Hepatocyte (in vitro differentiated cells): ENCODE measurements at regions not wholly inside any gene's neighbourhood (a gene's known extent, or its start where the extent isn't known, plus 50 kb on each side); places are given as distances from the start of the nearest gene placed in this dataset.

Experiments
- DNase-seq: peaks from one replicate; pipeline ENCODE4 v3.0.0-alpha.2; 2016; ENCODE audit warnings: low spot score
- H2AFZ ChIP-seq: fragments of 200-600 bp; sonication (generic); 2 replicates; pipeline ENCODE4 v1.6.0; 2016; ENCODE audit warnings: antibody characterized with exemption, mild to moderate bottlenecking
- H3K27ac ChIP-seq: fragments of 200-600 bp; sonication (generic); 2 replicates; pipeline ENCODE4 v1.5.1; 2016; ENCODE audit warnings: mild to moderate bottlenecking
- H3K27me3 ChIP-seq: fragments of 200-600 bp; sonication (generic); 2 replicates; pipeline ENCODE4 v1.6.1; 2016
- H3K36me3 ChIP-seq: fragments of 200-600 bp; sonication (generic); replicated peaks from 2 replicates; pipeline ENCODE4 v1.5.1; 2016; ENCODE audit warnings: low read depth; ENCODE audit not compliant: insufficient read depth
- H3K4me1 ChIP-seq: fragments of 200-600 bp; sonication (generic); 2 replicates; pipeline ENCODE4 v1.5.1; 2016; ENCODE audit warnings: mild to moderate bottlenecking, moderate library complexity; ENCODE audit not compliant: insufficient read depth
- H3K4me2 ChIP-seq: fragments of 200-600 bp; sonication (generic); 2 replicates; pipeline ENCODE4 v1.6.0; 2016
- H3K4me3 ChIP-seq: fragments of 200-600 bp; sonication (generic); 2 replicates; pipeline ENCODE4 v1.5.1; 2016; ENCODE audit warnings: mild to moderate bottlenecking
- H3K79me2 ChIP-seq: fragments of 200-600 bp; sonication (generic); 2 replicates; pipeline ENCODE4 v1.6.0; 2017; ENCODE audit warnings: mild to moderate bottlenecking
- H3K9me2 ChIP-seq: fragments of 200-600 bp; sonication (generic); replicated peaks from 2 replicates; pipeline ENCODE4 v1.6.0; 2017; ENCODE audit warnings: mild to moderate bottlenecking; ENCODE audit not compliant: insufficient read depth
- H3K9me3 ChIP-seq: fragments of 200-600 bp; sonication (generic); 2 replicates; pipeline ENCODE4 v1.5.1; 2016; ENCODE audit warnings: low read depth, mild to moderate bottlenecking
- H4K20me1 ChIP-seq: fragments of 200-600 bp; sonication (generic); 2 replicates; pipeline ENCODE4 v1.6.0; 2016; ENCODE audit warnings: mild to moderate bottlenecking; ENCODE audit not compliant: insufficient read depth, poor library complexity, severe bottlenecking
- EZH2 ChIP-seq: fragments of 200-600 bp; sonication (generic); IDR thresholded peaks from 2 replicates; pipeline ENCODE4 v1.6.1; 2016; ENCODE audit warnings: antibody characterized with exemption, mild to moderate bottlenecking, borderline replicate concordance
- EZH2phosphoT487 ChIP-seq: fragments of 200-600 bp; sonication (generic); IDR thresholded peaks from one replicate; pipeline ENCODE4 v1.6.1; 2018; ENCODE audit warnings: antibody characterized with exemption, mild to moderate bottlenecking, low read depth, moderate library complexity; ENCODE audit not compliant: unreplicated experiment, severe bottlenecking
- WGBS: methylation state at CpG from one replicate; pipeline ENCODE4 v1.1.6; 2016; ENCODE audit warnings: low lambda C conversion rate; ENCODE audit errors: missing lambda C conversion rate; 5-methylcytosine and 5-hydroxymethylcytosine counted together
- TF ChIP-seq, protein P1 (sequence below): fragments of 200-600 bp; sonication (generic); IDR thresholded peaks from 2 replicates; pipeline ENCODE4 v1.5.1; 2016; ENCODE audit warnings: antibody characterized with exemption, mild to moderate bottlenecking; ENCODE audit not compliant: poor library complexity

DNA sequence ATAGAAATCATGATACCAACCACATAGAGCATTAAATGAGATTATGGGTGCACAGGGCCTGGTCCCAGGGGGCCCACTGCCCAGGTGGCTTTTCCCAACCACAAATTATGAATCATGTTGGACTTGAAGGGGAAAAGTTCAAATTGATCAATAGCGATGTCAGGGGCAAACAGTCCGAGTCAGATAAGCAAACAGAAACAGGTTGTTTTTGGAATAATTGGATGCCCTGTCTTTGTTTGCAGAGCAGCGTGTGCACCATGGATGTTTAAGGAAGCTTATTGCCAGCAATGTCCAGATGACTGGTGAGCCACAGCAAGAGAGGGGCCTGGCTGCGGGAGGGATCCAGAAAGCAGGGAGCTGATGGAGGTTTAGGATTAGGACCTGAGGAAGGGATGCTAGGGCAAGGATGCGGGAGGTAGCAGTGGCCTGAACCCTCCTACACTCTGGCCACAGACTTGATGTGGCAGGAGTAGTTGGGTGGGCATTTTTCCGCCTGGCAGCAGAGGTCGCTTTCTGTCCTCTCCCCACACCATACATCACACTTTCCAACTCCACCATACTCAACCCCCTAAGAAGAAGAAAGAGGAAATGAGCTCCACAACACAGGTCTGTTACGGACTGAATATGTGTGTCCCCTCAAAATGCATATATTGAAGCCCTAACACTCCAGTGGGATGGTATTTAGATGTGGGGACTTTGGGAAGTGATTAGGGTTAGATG is 266.4 kb upstream of the RPL38 start:
- no peak for TF ChIP-seq EZH2
- TF ChIP-seq EZH2phosphoT487, result no peak
- TF ChIP-seq, protein P1, sequence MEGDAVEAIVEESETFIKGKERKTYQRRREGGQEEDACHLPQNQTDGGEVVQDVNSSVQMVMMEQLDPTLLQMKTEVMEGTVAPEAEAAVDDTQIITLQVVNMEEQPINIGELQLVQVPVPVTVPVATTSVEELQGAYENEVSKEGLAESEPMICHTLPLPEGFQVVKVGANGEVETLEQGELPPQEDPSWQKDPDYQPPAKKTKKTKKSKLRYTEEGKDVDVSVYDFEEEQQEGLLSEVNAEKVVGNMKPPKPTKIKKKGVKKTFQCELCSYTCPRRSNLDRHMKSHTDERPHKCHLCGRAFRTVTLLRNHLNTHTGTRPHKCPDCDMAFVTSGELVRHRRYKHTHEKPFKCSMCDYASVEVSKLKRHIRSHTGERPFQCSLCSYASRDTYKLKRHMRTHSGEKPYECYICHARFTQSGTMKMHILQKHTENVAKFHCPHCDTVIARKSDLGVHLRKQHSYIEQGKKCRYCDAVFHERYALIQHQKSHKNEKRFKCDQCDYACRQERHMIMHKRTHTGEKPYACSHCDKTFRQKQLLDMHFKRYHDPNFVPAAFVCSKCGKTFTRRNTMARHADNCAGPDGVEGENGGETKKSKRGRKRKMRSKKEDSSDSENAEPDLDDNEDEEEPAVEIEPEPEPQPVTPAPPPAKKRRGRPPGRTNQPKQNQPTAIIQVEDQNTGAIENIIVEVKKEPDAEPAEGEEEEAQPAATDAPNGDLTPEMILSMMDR, result no peak
- no peak for DNase-seq
- Histone ChIP-seq H3K79me2 (no peaks in the 10 kb centered on the region), H3K9me2 (no peaks in the 10 kb centered on the region), H3K27me3 (no peaks in the 10 kb centered on the region), H3K36me3 (no peaks in the 10 kb centered on the region), H3K9me3 (no peaks in the 10 kb centered on the region), H3K4me3 (no peak overlapping the region), H3K4me1 (no peaks in the 10 kb centered on the region), H3K27ac (no peak overlapping the region), H4K20me1 (no peaks in the 10 kb centered on the region), H2AFZ (no peak overlapping the region), H3K4me2 (no peak overlapping the region)
- 79% methylated on average over 8 of the region's 8 CpGs for WGBS

DNA sequence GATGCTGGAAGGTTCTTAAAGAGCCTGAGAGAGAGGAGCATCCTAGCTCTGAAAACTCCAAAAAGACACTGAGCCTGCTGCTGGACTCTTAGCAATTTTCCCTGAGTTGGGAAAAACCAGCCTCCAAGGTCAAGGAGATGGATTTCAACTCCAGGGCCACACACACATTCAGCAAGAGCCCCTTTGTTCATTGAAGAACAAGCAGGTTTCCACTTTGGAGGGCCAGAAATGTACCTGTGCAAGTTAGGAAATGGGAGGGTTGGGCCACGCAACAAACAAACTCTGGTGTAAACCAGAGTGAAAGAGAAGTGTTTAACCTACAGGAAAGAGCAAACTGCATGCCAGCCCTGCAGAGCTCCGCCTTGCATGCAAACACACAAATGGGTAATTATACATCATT is 264.8 kb upstream of the RPL38 start:
- 95% methylated on average over 2 of the region's 2 CpGs for WGBS
- Histone ChIP-seq H3K36me3 (no peaks in the 10 kb centered on the region), H2AFZ (no peak overlapping the region), H3K79me2 (no peaks in the 10 kb centered on the region), H3K4me1 (no peaks in the 10 kb centered on the region), H3K4me3 (no peak overlapping the region), H3K27me3 (no peaks in the 10 kb centered on the region), H3K9me3 (no peaks in the 10 kb centered on the region), H4K20me1 (no peaks in the 10 kb centered on the region), H3K27ac (no peak overlapping the region), H3K4me2 (no peak overlapping the region), H3K9me2 (no peaks in the 10 kb centered on the region)
- no peak for DNase-seq
- no peak for TF ChIP-seq EZH2phosphoT487
- no peak for TF ChIP-seq EZH2
- TF ChIP-seq, protein P1, result no peak

DNA sequence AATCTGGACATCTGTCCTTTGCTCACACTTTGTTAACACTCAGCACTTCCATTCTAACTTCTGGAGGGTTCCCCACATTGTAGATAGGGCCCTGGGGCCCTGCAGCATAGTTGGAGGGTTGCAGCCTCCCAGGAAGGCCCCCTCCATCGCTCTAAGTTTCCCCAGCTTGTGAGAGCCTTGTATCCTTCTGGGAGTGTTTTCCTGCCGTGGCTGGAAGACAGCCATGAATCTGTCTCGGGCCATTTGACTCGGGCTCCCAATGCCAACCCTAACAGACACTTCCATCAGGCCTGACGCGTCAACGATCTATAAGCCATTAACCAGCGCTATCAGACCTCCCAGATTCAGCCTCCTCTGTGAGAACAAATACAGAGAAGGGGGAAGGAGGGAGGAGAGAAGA is 263.7 kb upstream of the RPL38 start:
- WGBS, result 90% methylated on average over 8 of the region's 8 CpGs
- Histone ChIP-seq H3K9me3 (no peaks in the 10 kb centered on the region), H3K9me2 (no peaks in the 10 kb centered on the region), H3K27ac (no peak overlapping the region), H3K4me2 (no peak overlapping the region), H3K4me3 (no peak overlapping the region), H3K27me3 (peaks cover 4% of the 10 kb centered on the region), H4K20me1 (no peaks in the 10 kb centered on the region), H3K36me3 (no peaks in the 10 kb centered on the region), H2AFZ (no peak overlapping the region), H3K79me2 (no peaks in the 10 kb centered on the region), H3K4me1 (no peaks in the 10 kb centered on the region)
- DNase-seq, result no peak
- TF ChIP-seq, protein P1, result no peak
- TF ChIP-seq EZH2phosphoT487, result no peak
- TF ChIP-seq EZH2, result no peak

- Histone ChIP-seq H3K36me3 (no peaks in the 10 kb centered on the region), H3K27me3 (peaks cover 10% of the 10 kb centered on the region), H3K4me1 (no peaks in the 10 kb centered on the region), H3K27ac (no peak overlapping the region), H3K79me2 (no peaks in the 10 kb centered on the region), H4K20me1 (no peaks in the 10 kb centered on the region), H3K9me2 (no peaks in the 10 kb centered on the region), H3K4me2 (no peak overlapping the region), H3K9me3 (no peaks in the 10 kb centered on the region), H3K4me3 (no peak overlapping the region), H2AFZ (no peak overlapping the region)
- WGBS, result 69% methylated on average over 3 of the region's 3 CpGs
- no peak for DNase-seq
- TF ChIP-seq EZH2 (no peak), EZH2phosphoT487 (no peak)
- TF ChIP-seq, protein P1, result no peak
These were observed 263.0 kb upstream of the RPL38 start for GRCh38 chr17:73940511-73940910.
